ENCODE measurements at regions not wholly inside any gene's neighbourhood (a gene's known extent, or its start where the extent isn't known, plus 50 kb on each side); places are given as distances from the start of the nearest gene placed in this dataset.

- no peak for TF ChIP-seq CTCF (IDR thresholded peaks at IDR 0.05)
- TF ChIP-seq EZH2 (IDR thresholded peaks at IDR 0.05; ENCODE audit: borderline replicate concordance, insufficient read depth, low read depth, low read length, poor library complexity, severe bottlenecking) = no peak
These were observed 96.7 kb upstream of the NOVA1 start for GRCh38 chr14:26694521-26694920.
